ENCODE measurements at regions not wholly inside any gene's neighbourhood (a gene's known extent, or its start where the extent isn't known, plus 50 kb on each side); places are given as distances from the start of the nearest gene placed in this dataset.

GRCh38 chr2:81195774-81196382, 891.3 kb upstream of the LRRTM1 start:
- H3K27ac ChIP-seq, result no peak overlapping the region
- H3K9me3 ChIP-seq, result peaks cover 30% of the 10 kb centered on the region
- H3K4me3 ChIP-seq, result no peak overlapping the region
- H3K36me3 ChIP-seq, result no peaks in the 10 kb centered on the region
- WGBS, result 90% methylated on average over 11 of the region's 19 CpGs
- TF ChIP-seq POLR2A (IDR thresholded peaks at IDR 0.05) (no peak), POLR2AphosphoS5 (IDR thresholded peaks at IDR 0.05) (no peak)
- H3K27me3 ChIP-seq, result no peaks in the 10 kb centered on the region
- H3K4me1 ChIP-seq, result no peaks in the 10 kb centered on the region
- no peak for DNase-seq (ENCODE audit: low spot score in 2 of 2)

- Histone ChIP-seq H3K36me3 (no peaks in the 10 kb centered on the region), H3K4me1 (no peaks in the 10 kb centered on the region), H3K4me3 (no peak overlapping the region), H3K27ac (no peak overlapping the region), H3K9me3 (peaks cover 30% of the 10 kb centered on the region), H3K27me3 (no peaks in the 10 kb centered on the region)
- no peak for TF ChIP-seq POLR2AphosphoS5 (IDR thresholded peaks at IDR 0.05)
- TF ChIP-seq EP300 (IDR thresholded peaks at IDR 0.05), result no peak
- TF ChIP-seq CTCF (IDR thresholded peaks at IDR 0.05), result no peak
- no peak for TF ChIP-seq POLR2A (IDR thresholded peaks at IDR 0.05)
- 92% methylated on average over 25 of the region's 41 CpGs for WGBS
- no peak for DNase-seq (ENCODE audit: low spot score in 2 of 2)
Measured at GRCh38 chr2:81195017-81195773, 890.6 kb upstream of the LRRTM1 start.

GRCh38 chr2:81194581-81194980, 890.0 kb upstream of the LRRTM1 start:
- no peak for DNase-seq (ENCODE audit: low spot score in 2 of 2)
- no peaks in the 10 kb centered on the region for H3K4me1 ChIP-seq
- TF ChIP-seq CTCF (IDR thresholded peaks at IDR 0.05) (no peak), POLR2AphosphoS5 (IDR thresholded peaks at IDR 0.05) (no peak), POLR2A (IDR thresholded peaks at IDR 0.05) (no peak), EP300 (IDR thresholded peaks at IDR 0.05) (no peak)
- peaks cover 30% of the 10 kb centered on the region for H3K9me3 ChIP-seq
- H3K27me3 ChIP-seq, result no peaks in the 10 kb centered on the region
- H3K27ac ChIP-seq, result no peak overlapping the region
- H3K4me3 ChIP-seq, result no peak overlapping the region
- WGBS, result 96% methylated on average over 12 of the region's 23 CpGs
- H3K36me3 ChIP-seq, result no peaks in the 10 kb centered on the region

GRCh38 chr2:81194176-81194575, 889.6 kb upstream of the LRRTM1 start:
- WGBS, result 95% methylated on average over 29 of the region's 30 CpGs
- TF ChIP-seq POLR2AphosphoS5 (IDR thresholded peaks at IDR 0.05) (no peak), POLR2A (IDR thresholded peaks at IDR 0.05) (no peak), EP300 (IDR thresholded peaks at IDR 0.05) (no peak), CTCF (IDR thresholded peaks at IDR 0.05) (no peak)

GRCh38 chr2:81181845-81182244, 877.3 kb upstream of the LRRTM1 start:
- Histone ChIP-seq H3K4me1 (no peaks in the 10 kb centered on the region), H3K27me3 (no peaks in the 10 kb centered on the region), H3K27ac (no peak overlapping the region), H3K4me3 (no peak overlapping the region), H3K36me3 (no peaks in the 10 kb centered on the region), H3K9me3 (no peaks in the 10 kb centered on the region)
- TF ChIP-seq EP300 (IDR thresholded peaks at IDR 0.05) (no peak), POLR2A (IDR thresholded peaks at IDR 0.05) (no peak), CTCF (IDR thresholded peaks at IDR 0.05) (no peak), POLR2AphosphoS5 (IDR thresholded peaks at IDR 0.05) (no peak)
- DNase-seq (ENCODE audit: low spot score in 2 of 2), result no peak

More at GRCh38 chr2:81194176-81194575, 889.6 kb upstream of the LRRTM1 start:
- Histone ChIP-seq H3K4me3 (no peak overlapping the region), H3K4me1 (no peaks in the 10 kb centered on the region), H3K9me3 (peaks cover 30% of the 10 kb centered on the region), H3K27ac (no peak overlapping the region), H3K27me3 (no peaks in the 10 kb centered on the region), H3K36me3 (no peaks in the 10 kb centered on the region)
- no peak for DNase-seq (ENCODE audit: low spot score in 2 of 2)
